Keratinocyte (primary cell): ENCODE measurements at regions not wholly inside any gene's neighbourhood (a gene's known extent, or its start where the extent isn't known, plus 50 kb on each side); places are given as distances from the start of the nearest gene placed in this dataset.

Source experiments
- CTCF ChIP-seq, 3 experiments: IDR thresholded peaks in 1 of 3; conservative IDR thresholded peaks in 1 of 3; optimal IDR thresholded peaks in 1 of 3; 2 replicates in 2 of 3; 3 replicates in 1 of 3; pipeline versions ENCODE3 to v1.5.1; 2011; ENCODE audit warnings: low read length in 3 of 3, mild to moderate bottlenecking in 3 of 3, moderate library complexity in 2 of 3, control low read depth in 1 of 3, inconsistent platforms in 1 of 3; ENCODE audit not compliant: insufficient read depth in 2 of 3; ENCODE audit errors: extremely low read depth in 1 of 3
- EZH2 ChIP-seq: IDR thresholded peaks from one replicate; pipeline ENCODE4 v1.6.1; 2012; ENCODE audit warnings: inconsistent platforms, mild to moderate bottlenecking, low read length, moderate library complexity

DNA sequence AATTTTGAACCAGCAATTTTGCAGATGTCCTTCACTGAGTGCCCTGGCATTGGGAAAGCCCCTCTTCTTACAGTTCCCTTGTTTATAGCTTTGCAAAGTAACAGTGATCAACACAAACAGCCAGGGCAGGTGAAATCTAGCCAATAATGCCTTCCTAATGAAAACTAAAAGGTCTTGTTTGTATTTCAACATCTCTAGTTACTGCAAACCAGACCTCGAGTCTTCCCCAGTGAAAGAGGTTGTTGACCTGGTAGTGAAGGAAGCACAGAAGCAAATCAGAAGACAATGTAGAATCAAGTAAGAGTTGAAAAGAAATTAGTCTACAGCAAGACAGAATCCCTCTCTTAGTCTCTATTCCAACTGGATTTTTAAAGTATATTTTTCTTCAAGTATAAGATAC is 231.2 kb downstream of the SNX13 start:
- TF ChIP-seq CTCF (optimal IDR thresholded peaks at IDR 0.05 in 1 of 3, IDR thresholded peaks at IDR 0.05 in 1 of 3, conservative IDR thresholded peaks at IDR 0.05 in 1 of 3; ENCODE audit: extremely low read depth in 1 of 3, insufficient read depth in 2 of 3, low read length in 3 of 3), result no peak
- no peak for TF ChIP-seq EZH2
